ENCODE measurements at regions not wholly inside any gene's neighbourhood (a gene's known extent, or its start where the extent isn't known, plus 50 kb on each side); places are given as distances from the start of the nearest gene placed in this dataset.

DNA sequence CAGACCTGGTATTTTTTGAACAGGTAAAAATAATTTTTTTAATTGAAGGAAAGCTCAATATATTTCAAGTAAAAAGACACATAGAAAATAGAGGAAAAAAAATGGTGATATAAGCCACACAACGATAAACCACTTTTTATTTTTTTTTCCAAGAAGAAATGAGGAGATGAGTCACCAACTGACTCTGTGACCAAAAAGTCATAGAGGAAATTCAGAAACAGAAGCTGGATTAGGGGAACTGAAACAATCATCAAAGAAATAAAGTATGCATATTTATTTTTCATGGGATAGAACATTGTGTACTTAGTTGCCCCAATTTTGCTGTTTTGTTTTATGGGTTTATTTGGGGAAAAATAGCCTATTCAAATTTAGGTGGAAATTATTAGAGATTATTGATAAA lies 176.8 kb upstream of the AGR3 start:
- TF ChIP-seq CTCF (IDR thresholded peaks at IDR 0.05; ENCODE audit: borderline replicate concordance, control extremely low read depth, extremely low read depth, insufficient read depth, missing control alignments) = no peak
- no peak for DNase-seq (ENCODE audit: low spot score)
- in situ Hi-C loops (cut with MboI; ENCODE audit: low sequenced_read_pairs, unreplicated experiment) = no loop called here

GRCh38 chr7:17060051-17060450 lies 178.3 kb upstream of the AGR3 start:
- no peak for TF ChIP-seq CTCF (IDR thresholded peaks at IDR 0.05; ENCODE audit: borderline replicate concordance, control extremely low read depth, extremely low read depth, insufficient read depth, missing control alignments)
- in situ Hi-C loops (cut with MboI; ENCODE audit: low sequenced_read_pairs, unreplicated experiment) = no loop called here
- no peak for DNase-seq (ENCODE audit: low spot score)

DNA sequence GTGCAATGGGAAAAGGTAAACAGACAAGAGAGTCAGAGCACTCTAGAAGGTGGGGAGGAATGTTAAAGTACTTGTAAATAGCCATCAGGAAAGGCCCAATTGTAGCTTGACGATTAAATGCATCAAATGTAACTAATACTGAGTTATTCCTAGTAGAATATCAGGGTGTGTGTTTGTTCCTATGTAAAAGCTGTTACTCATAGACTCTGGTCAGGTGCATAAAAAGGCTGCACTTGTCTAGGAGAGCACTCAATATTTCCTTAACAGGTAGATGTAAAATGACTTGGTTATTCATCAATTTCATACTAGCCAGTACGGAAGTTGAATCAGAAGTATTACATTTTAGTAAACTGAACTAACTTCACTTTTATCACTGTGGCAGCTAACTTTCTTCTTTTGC lies 179.7 kb upstream of the AGR3 start:
- TF ChIP-seq CTCF (IDR thresholded peaks at IDR 0.05; ENCODE audit: borderline replicate concordance, control extremely low read depth, extremely low read depth, insufficient read depth, missing control alignments) = no peak
- in situ Hi-C loops (cut with MboI; ENCODE audit: low sequenced_read_pairs, unreplicated experiment) = no loop called here
- no peak for DNase-seq (ENCODE audit: low spot score)

DNA sequence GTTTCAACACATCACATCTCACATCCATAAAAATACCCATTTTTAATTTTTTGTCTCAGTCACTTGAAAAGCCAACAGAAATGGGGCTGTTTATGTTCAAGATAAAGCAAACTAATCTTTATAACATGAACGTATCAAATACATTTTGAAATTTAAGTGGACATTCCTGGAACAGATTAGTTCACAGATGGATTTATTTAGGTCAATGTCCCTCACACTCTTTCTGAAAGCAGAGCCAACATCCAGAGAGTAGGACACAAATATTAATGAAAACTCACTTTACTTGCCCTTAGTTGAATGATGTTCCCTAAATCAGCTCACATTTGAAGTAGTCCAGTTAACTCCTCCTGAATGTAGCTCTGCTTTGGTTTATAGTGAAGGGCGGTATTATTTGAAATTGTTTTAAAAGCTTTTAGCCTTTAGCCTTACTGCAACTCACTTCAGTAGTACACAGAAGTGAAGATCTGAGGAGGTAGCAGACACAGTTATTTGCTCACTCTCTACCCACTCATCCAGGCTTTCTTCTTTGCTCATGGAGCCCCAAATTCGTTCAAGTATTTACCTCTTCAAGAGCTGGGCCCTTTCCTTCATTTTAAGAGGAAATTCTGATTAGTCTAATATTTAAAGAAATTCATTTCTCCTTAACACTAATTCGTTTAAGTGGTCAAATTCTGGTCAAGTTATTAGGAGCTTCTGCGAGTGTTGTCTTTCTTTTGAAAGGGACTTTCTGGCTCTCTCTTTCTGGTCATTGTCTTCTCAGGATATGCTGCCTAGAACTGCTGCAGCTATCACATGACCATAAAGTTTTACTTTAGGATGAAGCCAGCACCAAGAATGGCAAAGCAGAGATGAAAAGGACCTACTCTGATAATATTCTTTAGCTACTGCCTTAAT lies 180.6 kb upstream of the AGR3 start:
- no peak for DNase-seq (ENCODE audit: low spot score)
- in situ Hi-C loops (cut with MboI; ENCODE audit: low sequenced_read_pairs, unreplicated experiment) = no loop called here
- TF ChIP-seq CTCF (IDR thresholded peaks at IDR 0.05; ENCODE audit: borderline replicate concordance, control extremely low read depth, extremely low read depth, insufficient read depth, missing control alignments) = no peak

GRCh38 chr7:17063045-17063383 lies 181.2 kb upstream of the AGR3 start:
- no peak for TF ChIP-seq CTCF (IDR thresholded peaks at IDR 0.05; ENCODE audit: borderline replicate concordance, control extremely low read depth, extremely low read depth, insufficient read depth, missing control alignments)
- in situ Hi-C loops (cut with MboI; ENCODE audit: low sequenced_read_pairs, unreplicated experiment) = no loop called here
- no peak for DNase-seq (ENCODE audit: low spot score)

- in situ Hi-C loops (cut with MboI; ENCODE audit: low sequenced_read_pairs, unreplicated experiment) = no loop called here
- DNase-seq (ENCODE audit: low spot score) = no peak
- TF ChIP-seq CTCF (IDR thresholded peaks at IDR 0.05; ENCODE audit: borderline replicate concordance, control extremely low read depth, extremely low read depth, insufficient read depth, missing control alignments) = no peak
Observed at GRCh38 chr7:17067691-17068090, 185.9 kb upstream of the AGR3 start.
